Stimulated activated memory B cell treated with anti-CD40 and anti-IgM and Interleukin-4, amounts not matched to agents 10 μg/mL and 1 μg/mL and 100 μg/mL, for 72 hours (primary cell): ENCODE measurements at regions not wholly inside any gene's neighbourhood (a gene's known extent, or its start where the extent isn't known, plus 50 kb on each side); places are given as distances from the start of the nearest gene placed in this dataset.
"Not testable (repeated sequence)": the region's sequence is repeated elsewhere in the genome, so short reads cannot be mapped to it uniquely, and the experiment has no call there.

Experiments
- ATAC-seq: fragments of 150-1000 bp; cut with Tn5 transposase; 2 replicates; pipeline ENCODE4 v1.10.0; 2021
- H3K27ac Mint-ChIP-seq: one replicate; pipeline ENCODE4 v1.8.0; 2022; ENCODE audit warnings: mild to moderate bottlenecking, mixed read lengths
- H3K27me3 Mint-ChIP-seq: one replicate; pipeline ENCODE4 v1.8.0; 2022; ENCODE audit warnings: mixed read lengths
- H3K36me3 Mint-ChIP-seq: one replicate; pipeline ENCODE4 v1.8.0; 2022; ENCODE audit warnings: mixed read lengths
- H3K4me1 Mint-ChIP-seq: one replicate; pipeline ENCODE4 v1.8.0; 2022; ENCODE audit warnings: mixed read lengths
- H3K4me3 Mint-ChIP-seq: one replicate; pipeline ENCODE4 v1.8.0; 2022; ENCODE audit warnings: mild to moderate bottlenecking, moderate library complexity, mixed read lengths
- H3K9me3 Mint-ChIP-seq: one replicate; pipeline ENCODE4 v1.8.0; 2022; ENCODE audit warnings: mixed read lengths

DNA sequence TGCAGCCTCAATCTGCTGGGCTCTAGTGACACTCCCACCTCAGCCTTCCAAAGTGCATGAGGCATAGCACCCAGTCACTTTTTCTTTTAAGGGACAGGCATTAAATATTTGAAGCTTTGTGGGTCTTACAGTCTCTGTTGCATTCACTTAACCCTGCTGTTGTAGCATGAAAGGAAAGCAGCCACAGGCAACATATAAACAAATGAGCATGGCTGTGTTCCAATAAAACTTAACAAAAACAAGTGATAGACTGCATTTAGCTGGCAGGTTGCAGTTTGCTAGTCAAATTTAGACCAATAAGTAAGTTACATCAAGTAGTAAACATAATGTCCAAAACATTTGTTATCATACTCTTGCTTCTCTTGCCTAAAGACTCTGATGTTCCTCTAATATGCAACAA is 297.3 kb upstream of the MMADHC start:
- Mint-ChIP-seq H3K27me3 (no peaks in the 10 kb centered on the region), H3K27ac (no peak overlapping the region), H3K36me3 (no peaks in the 10 kb centered on the region), H3K4me3 (no peak overlapping the region), H3K4me1 (no peaks in the 10 kb centered on the region), H3K9me3 (peaks cover 3% of the 10 kb centered on the region)
- no peak for ATAC-seq

DNA sequence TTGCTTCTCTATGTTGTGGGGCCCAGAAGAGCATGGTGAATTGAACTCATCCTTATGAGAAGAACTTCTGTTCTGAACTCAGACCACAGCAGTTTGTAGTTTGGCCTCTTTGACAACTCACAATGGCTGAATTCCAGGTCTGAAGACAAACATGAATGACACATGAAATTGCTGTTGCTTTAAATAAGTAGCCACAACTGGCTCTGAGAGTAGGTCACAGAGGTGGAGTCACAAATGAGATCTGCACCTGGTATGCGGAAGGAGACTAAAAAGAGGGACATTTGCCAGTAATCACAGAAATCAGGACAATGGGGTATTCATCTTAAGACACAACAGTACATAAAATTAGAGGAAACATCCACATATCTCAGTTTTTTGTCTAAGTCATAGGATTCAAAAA is 290.3 kb upstream of the MMADHC start:
- Mint-ChIP-seq H3K27ac (no peak overlapping the region), H3K36me3 (no peaks in the 10 kb centered on the region), H3K9me3 (no peaks in the 10 kb centered on the region), H3K27me3 (no peaks in the 10 kb centered on the region), H3K4me3 (no peak overlapping the region), H3K4me1 (no peaks in the 10 kb centered on the region)
- no peak for ATAC-seq

DNA sequence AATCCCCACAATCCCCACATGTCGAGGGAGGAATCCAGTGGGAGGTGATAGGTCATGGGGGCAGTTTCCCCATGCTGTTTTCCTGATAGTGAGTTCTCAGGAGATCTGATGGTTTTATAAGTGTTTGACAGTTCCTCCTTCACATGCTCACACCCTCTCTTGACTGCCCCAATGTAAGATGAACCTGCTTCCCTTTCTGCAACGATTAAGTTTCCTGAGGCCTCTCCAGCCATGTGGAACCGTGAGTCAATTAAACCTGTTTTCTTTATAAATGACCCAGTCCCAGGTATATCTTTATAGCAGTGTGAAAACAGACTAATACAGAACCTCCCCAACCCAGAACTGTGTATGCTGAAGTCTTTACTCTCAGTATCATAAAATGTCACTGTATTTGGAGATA is 289.5 kb upstream of the MMADHC start:
- no peak for ATAC-seq
- Mint-ChIP-seq H3K4me3 (no peak overlapping the region), H3K27me3 (no peaks in the 10 kb centered on the region), H3K4me1 (no peaks in the 10 kb centered on the region), H3K36me3 (no peaks in the 10 kb centered on the region), H3K27ac (no peak overlapping the region), H3K9me3 (no peaks in the 10 kb centered on the region)

DNA sequence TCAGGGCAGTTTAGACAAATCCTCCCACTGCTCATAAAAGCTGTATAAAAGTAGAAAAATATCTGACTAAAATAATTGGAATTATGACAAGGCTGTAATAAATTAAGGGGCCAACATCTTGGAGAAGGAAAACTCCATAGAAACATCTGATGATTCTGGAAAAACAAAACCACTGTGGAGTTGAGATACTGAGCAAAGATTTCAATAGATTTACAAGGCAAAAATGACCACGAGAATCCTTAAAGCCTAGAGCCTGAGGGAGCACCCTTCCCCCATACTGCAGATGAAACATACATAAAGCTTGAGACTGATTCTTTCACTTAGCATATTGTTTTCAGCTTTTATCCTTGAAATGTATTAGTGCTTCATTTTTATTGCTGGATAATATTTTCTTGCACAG is 286.4 kb upstream of the MMADHC start:
- H3K36me3 Mint-ChIP-seq, result no peaks in the 10 kb centered on the region
- no peaks in the 10 kb centered on the region for H3K4me1 Mint-ChIP-seq
- H3K9me3 Mint-ChIP-seq, result peaks cover 6% of the 10 kb centered on the region
- H3K27ac Mint-ChIP-seq, result no peak overlapping the region
- ATAC-seq, result no peak
- H3K4me3 Mint-ChIP-seq, result no peak overlapping the region
- H3K27me3 Mint-ChIP-seq, result no peaks in the 10 kb centered on the region

DNA sequence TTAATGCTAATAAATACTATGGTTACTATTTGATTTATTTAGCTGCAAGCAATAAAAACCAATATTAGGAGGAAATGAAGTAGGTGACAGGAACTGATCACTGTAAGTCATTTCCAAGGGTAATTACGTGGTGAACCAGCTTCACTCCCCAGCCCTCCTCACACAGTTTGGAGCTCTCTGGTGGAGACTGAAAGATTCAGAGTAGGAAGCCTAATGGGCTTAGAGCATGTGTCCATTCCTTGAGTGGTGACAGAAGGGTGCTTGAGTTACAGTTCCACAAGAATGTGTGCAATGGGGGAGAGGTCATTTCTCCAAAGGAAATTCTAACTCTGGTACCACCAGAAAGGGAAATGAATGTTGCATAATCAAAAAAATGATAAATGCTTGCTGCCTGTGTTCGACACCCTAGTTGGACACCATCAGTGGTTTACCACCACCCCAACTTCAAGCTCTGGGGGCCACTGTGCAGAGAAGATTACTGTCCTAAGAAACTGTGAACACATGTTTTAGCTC is 285.1 kb upstream of the MMADHC start:
- Mint-ChIP-seq H3K9me3 (peaks cover 8% of the 10 kb centered on the region), H3K4me1 (no peaks in the 10 kb centered on the region), H3K27me3 (no peaks in the 10 kb centered on the region), H3K27ac (no peak overlapping the region), H3K4me3 (no peak overlapping the region), H3K36me3 (no peaks in the 10 kb centered on the region)
- no peak for ATAC-seq

DNA sequence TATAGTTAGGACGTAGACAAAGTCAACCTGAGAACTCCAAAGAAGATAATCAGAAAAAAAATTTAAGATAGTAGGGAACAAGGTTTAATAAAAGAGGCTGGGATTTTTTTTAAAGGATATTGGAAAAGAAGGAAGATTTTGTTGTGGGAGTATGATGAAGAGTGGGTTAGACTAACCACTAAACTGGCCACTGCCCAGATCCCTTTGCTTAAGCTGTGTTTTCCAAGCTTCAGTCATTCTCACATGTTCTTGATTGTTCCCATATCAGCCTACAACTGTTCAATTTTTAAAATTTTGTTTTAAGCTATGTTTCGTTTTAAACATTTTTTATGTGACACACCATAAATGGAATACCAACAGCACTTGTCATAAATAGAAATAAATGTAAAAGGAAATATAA is 284.5 kb upstream of the MMADHC start:
- H3K36me3 Mint-ChIP-seq, result no peaks in the 10 kb centered on the region
- no peak overlapping the region for H3K4me3 Mint-ChIP-seq
- peaks cover 8% of the 10 kb centered on the region for H3K9me3 Mint-ChIP-seq
- no peaks in the 10 kb centered on the region for H3K27me3 Mint-ChIP-seq
- no peak for ATAC-seq
- no peak overlapping the region for H3K27ac Mint-ChIP-seq
- H3K4me1 Mint-ChIP-seq, result no peaks in the 10 kb centered on the region

DNA sequence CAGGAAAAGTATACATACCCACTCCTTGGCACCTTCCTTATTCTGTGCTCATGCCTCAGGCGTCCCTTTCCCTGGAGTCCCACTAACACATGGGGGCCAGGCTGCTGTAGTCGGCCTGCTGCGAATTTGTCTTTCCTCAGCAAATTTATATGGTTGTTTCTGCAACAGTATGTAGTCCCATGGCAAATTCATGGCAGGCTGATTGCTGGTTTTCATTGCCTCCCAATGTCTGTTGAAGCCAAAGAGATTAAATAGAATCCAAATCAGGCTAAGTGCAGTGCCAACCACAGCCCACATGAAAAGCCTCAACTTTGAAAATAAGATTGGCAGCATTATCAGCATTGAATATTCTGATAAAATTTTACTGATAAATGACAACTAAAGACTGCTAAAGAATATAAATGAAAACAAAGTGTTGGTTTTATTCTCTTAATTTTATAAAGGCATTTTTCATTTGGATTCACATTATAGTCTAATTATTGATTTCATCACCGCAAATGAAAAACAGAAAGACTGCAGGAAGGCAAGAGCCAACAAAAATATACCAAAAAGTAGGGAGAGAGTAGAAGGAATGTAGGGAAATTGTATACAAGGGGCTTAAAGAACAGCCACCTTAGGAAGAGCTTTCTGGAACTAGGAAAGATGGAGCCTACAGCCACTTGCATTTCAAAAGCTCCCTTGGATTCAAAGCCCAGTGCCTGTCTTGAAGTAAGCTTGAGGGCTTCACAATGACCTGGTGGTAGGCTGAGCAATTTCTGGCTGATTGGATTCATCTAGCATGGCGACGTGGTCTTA is 283.7 kb upstream of the MMADHC start:
- Mint-ChIP-seq H3K4me1 (no peaks in the 10 kb centered on the region), H3K4me3 (no peak overlapping the region), H3K27ac (no peak overlapping the region), H3K36me3 (no peaks in the 10 kb centered on the region), H3K27me3 (no peaks in the 10 kb centered on the region), H3K9me3 (peaks cover 8% of the 10 kb centered on the region)
- no peak for ATAC-seq

DNA sequence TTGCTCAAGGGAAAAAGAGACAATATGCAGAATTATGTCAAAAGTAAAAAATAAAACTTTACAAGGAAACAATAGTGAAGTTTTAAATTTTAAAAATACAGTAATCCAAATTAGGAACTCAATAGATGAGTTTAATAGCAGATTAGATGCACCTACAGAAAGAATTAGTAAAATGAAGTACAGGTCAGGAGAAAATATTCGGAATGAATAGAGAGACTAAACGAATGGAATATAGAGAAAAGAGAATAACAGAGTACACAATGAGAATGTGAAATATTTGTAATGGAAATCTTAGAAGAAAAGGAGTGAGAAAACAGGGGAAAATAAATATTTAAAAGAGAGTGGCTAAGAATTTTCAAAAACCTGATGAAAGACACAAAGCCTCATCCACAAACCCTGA is 275.7 kb upstream of the MMADHC start:
- H3K27me3 Mint-ChIP-seq, result no peaks in the 10 kb centered on the region
- H3K36me3 Mint-ChIP-seq, result no peaks in the 10 kb centered on the region
- no peaks in the 10 kb centered on the region for H3K4me1 Mint-ChIP-seq
- peaks cover 11% of the 10 kb centered on the region for H3K9me3 Mint-ChIP-seq
- no peak overlapping the region for H3K4me3 Mint-ChIP-seq
- H3K27ac Mint-ChIP-seq, result no peak overlapping the region
- ATAC-seq, result no peak

DNA sequence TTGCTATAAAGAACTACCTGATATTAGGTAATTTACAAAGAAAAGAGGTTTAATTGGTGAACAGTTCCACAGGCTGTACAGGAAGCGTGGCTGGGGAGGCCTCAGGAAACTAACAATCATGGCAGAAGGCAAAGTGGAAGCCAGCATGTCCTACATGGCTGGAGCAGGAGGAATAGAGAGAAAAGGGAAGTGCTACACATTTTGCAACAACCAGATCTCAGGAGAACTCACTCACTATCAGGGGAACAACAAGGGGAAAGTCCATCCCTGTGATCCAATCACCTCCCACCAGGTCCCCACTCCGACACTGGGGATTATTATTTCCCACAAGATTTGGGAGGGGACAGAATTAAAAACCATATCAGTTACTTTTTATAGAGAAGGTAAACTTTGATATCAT is 273.5 kb upstream of the MMADHC start:
- Mint-ChIP-seq H3K27ac (no peak overlapping the region), H3K27me3 (no peaks in the 10 kb centered on the region), H3K9me3 (peaks cover 11% of the 10 kb centered on the region), H3K4me3 (no peak overlapping the region), H3K36me3 (no peaks in the 10 kb centered on the region), H3K4me1 (no peaks in the 10 kb centered on the region)
- ATAC-seq, result no peak

DNA sequence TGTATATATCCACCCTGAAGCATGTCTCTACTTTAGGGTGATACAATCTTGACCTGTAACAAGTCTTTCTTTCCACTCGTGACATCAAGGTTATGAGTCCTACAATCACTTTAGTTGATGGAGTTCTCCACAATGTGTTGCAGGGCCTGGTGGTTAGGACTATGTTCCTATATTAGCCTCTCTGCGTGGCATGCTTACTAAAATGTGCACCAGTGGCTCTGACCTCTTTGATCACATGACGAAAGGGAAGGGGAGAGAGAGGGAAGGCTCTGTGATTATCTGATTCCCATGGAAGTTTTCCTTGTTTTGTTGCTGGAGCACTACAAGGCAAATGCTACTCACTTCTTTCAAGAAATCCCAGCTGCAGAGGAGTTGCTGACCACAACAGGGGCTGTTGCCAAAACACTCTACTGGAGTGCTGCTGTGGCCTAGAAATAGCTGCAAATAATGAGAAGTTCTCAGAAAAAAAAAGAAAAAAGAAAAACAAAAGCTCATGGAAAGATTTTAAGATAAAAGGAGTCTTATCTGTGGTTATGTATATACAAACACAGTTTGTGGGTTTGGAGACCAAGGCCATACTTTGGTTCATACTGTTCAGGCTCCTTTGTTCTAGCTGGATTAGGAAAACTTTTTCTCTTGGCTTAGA is 272.8 kb upstream of the MMADHC start:
- no peak overlapping the region for H3K27ac Mint-ChIP-seq
- no peaks in the 10 kb centered on the region for H3K36me3 Mint-ChIP-seq
- no peak overlapping the region for H3K4me3 Mint-ChIP-seq
- H3K4me1 Mint-ChIP-seq, result no peaks in the 10 kb centered on the region
- no peak for ATAC-seq
- H3K27me3 Mint-ChIP-seq, result no peaks in the 10 kb centered on the region
- H3K9me3 Mint-ChIP-seq, result peaks cover 9% of the 10 kb centered on the region

DNA sequence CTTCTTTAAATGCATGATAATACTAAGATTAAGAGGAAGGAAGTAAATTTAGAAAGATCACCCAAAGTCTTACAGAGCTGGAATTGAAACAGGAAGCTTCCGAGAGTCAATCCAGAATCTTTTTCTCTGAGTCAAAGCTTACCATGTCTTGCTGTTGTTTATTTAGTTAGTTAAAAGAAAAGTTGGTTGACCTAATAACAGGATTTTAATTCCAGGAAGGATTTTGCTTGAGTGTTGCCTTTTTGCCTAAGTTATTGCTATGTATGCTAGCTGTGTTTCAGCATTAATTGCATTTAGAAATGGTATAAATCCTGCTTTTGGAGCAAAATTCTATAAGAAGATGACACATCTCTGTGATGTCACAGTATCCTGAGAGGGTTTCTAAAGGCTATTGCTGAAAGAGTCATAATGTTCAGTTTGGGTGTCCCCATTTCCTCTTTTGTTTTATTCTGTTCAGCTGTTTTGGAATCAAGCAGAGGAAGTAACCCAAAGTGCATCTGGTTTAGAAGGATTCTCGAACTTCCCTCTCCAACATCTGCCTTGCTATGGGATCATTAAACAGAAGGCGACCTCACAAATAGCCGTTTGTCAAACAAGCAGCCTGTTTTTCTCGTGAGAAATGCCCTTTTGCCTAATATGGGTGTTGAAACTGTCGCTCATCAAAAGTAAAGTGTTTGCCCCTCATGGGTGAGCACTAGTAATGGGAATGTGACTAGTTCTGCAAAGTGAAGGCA is 271.5 kb upstream of the MMADHC start:
- H3K27me3 Mint-ChIP-seq, result no peaks in the 10 kb centered on the region
- H3K36me3 Mint-ChIP-seq, result no peaks in the 10 kb centered on the region
- H3K4me1 Mint-ChIP-seq, result no peaks in the 10 kb centered on the region
- H3K27ac Mint-ChIP-seq, result no peak overlapping the region
- peaks cover 9% of the 10 kb centered on the region for H3K9me3 Mint-ChIP-seq
- H3K4me3 Mint-ChIP-seq, result no peak overlapping the region
- ATAC-seq, result no peak

DNA sequence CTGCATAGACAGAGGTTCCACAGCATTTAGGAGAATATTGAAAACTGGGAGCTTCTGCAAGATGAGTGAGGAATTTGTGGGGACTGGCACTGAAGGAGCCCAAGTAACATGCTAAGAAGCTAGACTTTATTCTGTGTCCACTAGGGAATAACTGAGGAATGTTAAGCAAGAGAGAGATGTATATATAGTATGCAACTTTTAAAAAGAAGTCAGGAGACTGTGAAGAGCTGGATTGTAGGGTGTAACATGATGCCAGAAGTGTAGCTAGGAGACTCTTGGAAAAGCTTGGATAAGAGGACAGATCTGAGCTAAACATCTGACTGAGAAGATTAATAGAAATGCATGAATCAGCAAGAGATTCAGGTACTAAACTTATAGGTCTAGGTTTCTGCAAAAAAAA is 270.6 kb upstream of the MMADHC start:
- ATAC-seq, result no peak
- Mint-ChIP-seq H3K27me3 (no peaks in the 10 kb centered on the region), H3K9me3 (peaks cover 7% of the 10 kb centered on the region), H3K36me3 (no peaks in the 10 kb centered on the region), H3K4me3 (no peak overlapping the region), H3K4me1 (no peaks in the 10 kb centered on the region), H3K27ac (no peak overlapping the region)

DNA sequence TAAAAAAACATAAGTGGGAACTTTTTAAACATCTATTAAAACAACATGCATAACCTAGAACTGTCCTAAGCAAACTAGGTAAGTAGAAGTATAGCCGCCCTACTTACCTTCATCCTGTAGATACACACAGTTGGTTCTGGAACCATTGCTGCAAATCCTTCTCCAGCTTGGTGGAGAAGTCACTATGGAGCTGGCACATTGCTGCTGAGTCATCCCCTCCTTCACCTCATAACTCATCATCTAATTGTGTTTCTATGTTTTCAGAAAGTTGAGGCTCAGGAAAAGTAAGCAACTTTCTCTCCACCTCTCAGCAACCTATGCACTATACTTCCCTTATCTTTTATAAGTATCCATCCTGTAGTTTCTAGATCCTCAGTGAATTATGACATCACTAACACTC is 269.8 kb upstream of the MMADHC start:
- Mint-ChIP-seq H3K4me1 (no peaks in the 10 kb centered on the region), H3K27ac (no peak overlapping the region), H3K27me3 (no peaks in the 10 kb centered on the region), H3K4me3 (no peak overlapping the region), H3K36me3 (no peaks in the 10 kb centered on the region), H3K9me3 (peaks cover 5% of the 10 kb centered on the region)
- ATAC-seq, result no peak

DNA sequence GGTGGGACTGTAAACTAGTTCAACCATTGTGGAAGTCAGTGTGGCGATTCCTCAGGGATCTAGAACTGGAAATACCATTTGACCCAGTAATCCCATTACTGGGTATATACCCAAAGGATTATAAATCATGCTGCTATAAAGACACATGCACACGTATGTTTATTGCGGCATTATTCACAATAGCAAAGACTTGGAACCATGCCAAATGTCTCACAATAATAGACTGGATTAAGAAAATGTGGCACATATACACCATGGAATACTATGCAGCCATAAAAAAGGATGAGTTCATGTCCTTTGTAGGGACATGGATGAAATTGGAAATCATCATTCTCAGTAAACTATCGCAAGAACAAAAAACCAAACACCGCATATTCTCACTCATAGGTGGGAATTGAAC is 268.3 kb upstream of the MMADHC start:
- H3K36me3 Mint-ChIP-seq, H3K27me3 Mint-ChIP-seq, H3K4me1 Mint-ChIP-seq, ATAC-seq, H3K27ac Mint-ChIP-seq, H3K4me3 Mint-ChIP-seq, H3K9me3 Mint-ChIP-seq: not testable (repeated sequence)

DNA sequence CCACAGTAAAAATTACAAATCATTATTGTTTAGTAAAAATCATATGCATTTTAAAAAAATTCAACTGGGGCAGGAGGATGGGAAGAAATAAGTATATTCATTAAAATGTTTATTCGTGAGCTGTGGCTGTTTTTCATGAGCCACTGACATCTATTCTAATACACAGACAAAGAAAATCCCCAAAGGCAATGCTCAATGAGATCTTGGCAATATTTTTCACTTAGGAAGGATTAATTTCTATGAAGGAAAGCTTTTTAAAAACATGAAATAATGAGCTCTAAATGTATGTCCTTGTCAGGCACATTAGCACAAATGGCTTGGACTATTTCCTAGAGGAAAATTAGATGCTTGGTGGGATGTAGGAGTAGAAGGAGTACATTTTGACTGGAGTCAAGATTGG is 262.0 kb upstream of the MMADHC start:
- H3K36me3 Mint-ChIP-seq, result no peaks in the 10 kb centered on the region
- H3K27me3 Mint-ChIP-seq, result no peaks in the 10 kb centered on the region
- no peak overlapping the region for H3K4me3 Mint-ChIP-seq
- no peak overlapping the region for H3K27ac Mint-ChIP-seq
- peaks cover 6% of the 10 kb centered on the region for H3K9me3 Mint-ChIP-seq
- H3K4me1 Mint-ChIP-seq, result no peaks in the 10 kb centered on the region
- no peak for ATAC-seq

DNA sequence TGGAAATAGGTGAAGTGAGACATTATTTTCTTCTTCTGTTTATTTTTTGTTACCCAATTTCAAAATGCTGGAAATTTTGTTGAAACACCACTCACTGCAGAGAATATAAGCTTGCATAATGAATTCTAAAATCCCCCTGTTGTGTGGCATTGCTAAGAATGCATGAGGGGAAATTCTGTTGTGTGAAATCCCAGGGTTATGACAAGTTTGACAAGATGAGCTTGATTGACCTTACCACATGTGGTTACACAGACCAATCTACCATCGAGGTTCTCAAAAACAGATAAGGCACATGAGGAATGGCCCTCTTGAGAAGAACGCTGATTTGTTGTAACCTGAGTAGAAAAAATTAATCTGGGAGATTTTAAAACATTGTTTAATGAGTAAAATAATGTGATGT is 261.6 kb upstream of the MMADHC start:
- no peak overlapping the region for H3K4me3 Mint-ChIP-seq
- H3K4me1 Mint-ChIP-seq, result no peaks in the 10 kb centered on the region
- no peak overlapping the region for H3K27ac Mint-ChIP-seq
- no peaks in the 10 kb centered on the region for H3K27me3 Mint-ChIP-seq
- H3K36me3 Mint-ChIP-seq, result no peaks in the 10 kb centered on the region
- H3K9me3 Mint-ChIP-seq, result peaks cover 6% of the 10 kb centered on the region
- no peak for ATAC-seq
